Activated CD4-positive, alpha-beta T cell treated with anti-CD3 and anti-CD28 coated beads for 36 hours (primary cell): ENCODE measurements at regions not wholly inside any gene's neighbourhood (a gene's known extent, or its start where the extent isn't known, plus 50 kb on each side); places are given as distances from the start of the nearest gene placed in this dataset.
"Not testable (repeated sequence)": the region's sequence is repeated elsewhere in the genome, so short reads cannot be mapped to it uniquely, and the experiment has no call there.

ENCODE experiments used
- ATAC-seq: fragments of 200-7000 bp; cut with Tn5 transposase; one replicate; pipeline ENCODE4 v1.10.0; 2021; ENCODE audit warnings: mild to moderate bottlenecking, moderate library complexity
- CTCF ChIA-PET: fragments of 350-600 bp; sonication (Branson Sonifier 250); formaldehyde crosslinking; loops from one replicate; lab custom pipeline; 2021; ENCODE audit warnings: antibody characterized with exemption; lab: Charles Lee
- POLR2A ChIA-PET: fragments of 350-600 bp; sonication (Branson Sonifier 250); formaldehyde crosslinking; loops from one replicate; lab custom pipeline; 2021; ENCODE audit warnings: antibody characterized with exemption, inconsistent platforms; lab: Charles Lee
- DNase-seq: peaks from one replicate; pipeline ENCODE4 v3.0.0-alpha.2; 2020
- H3K27ac Mint-ChIP-seq: one replicate; pipeline ENCODE4 v1.8.0; 2021; ENCODE audit warnings: mixed read lengths
- H3K27me3 Mint-ChIP-seq: one replicate; pipeline ENCODE4 v1.8.0; 2021; ENCODE audit warnings: mixed read lengths
- H3K36me3 Mint-ChIP-seq: one replicate; pipeline ENCODE4 v1.8.0; 2021; ENCODE audit warnings: low read depth, mixed read lengths
- H3K4me1 Mint-ChIP-seq: one replicate; pipeline ENCODE4 v1.8.0; 2021; ENCODE audit warnings: mixed read lengths
- H3K4me3 Mint-ChIP-seq: one replicate; pipeline ENCODE4 v1.8.0; 2021; ENCODE audit warnings: mild to moderate bottlenecking, moderate library complexity, mixed read lengths
- H3K9me3 Mint-ChIP-seq: one replicate; pipeline ENCODE4 v1.8.0; 2021; ENCODE audit warnings: low read depth, mixed read lengths
- intact Hi-C, 2 experiments: fragments of 100-400 bp; cut with DNase I in 1 of 2; cut with micrococcal nuclease in 1 of 2; formaldehyde crosslinking; loops; one replicate each; pipeline versions ENCODE4 v1.14.2 to v1.15.1; 2022 to 2024; cut with DNase I, micrococcal nuclease

DNA sequence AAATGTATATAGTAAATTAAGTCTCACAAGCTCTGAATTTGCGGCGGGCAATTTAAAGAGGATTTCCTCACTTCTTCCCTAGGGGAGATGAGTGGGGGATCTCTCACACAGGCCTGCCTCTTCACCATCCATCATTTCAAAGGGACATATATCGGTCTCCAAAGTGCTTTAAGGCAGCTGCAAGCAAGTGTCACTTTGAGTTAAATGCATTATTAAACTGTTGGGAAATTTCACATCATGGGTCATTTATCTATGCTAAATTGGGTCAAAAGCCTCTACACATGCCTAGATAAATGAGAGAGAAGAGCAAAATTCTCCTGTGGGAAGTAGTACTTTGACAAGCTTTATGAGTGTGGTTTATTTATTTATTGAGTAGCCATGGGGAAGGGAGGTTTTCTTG lies 1106.1 kb upstream of the GOT2 start:
- H3K27ac Mint-ChIP-seq, result no peak overlapping the region
- intact Hi-C loops, result no loop called here
- DNase-seq (no peak), ATAC-seq (no peak)
- peaks cover 28% of the 10 kb centered on the region for H3K9me3 Mint-ChIP-seq
- ChIA-PET POLR2A (no interaction called here), CTCF (no interaction called here)
- H3K36me3 Mint-ChIP-seq, result no peaks in the 10 kb centered on the region
- no peak overlapping the region for H3K4me3 Mint-ChIP-seq
- no peaks in the 10 kb centered on the region for H3K27me3 Mint-ChIP-seq
- H3K4me1 Mint-ChIP-seq, result no peaks in the 10 kb centered on the region

GRCh38 chr16:59826767-59827166 lies 1092.7 kb upstream of the GOT2 start:
- Mint-ChIP-seq H3K4me3 (no peak overlapping the region), H3K27ac (no peak overlapping the region), H3K4me1 (no peaks in the 10 kb centered on the region), H3K27me3 (no peaks in the 10 kb centered on the region), H3K36me3 (no peaks in the 10 kb centered on the region), H3K9me3 (no peaks in the 10 kb centered on the region)
- CTCF ChIA-PET, result no interaction called here
- POLR2A ChIA-PET, result no interaction called here
- DNase-seq, result no peak
- intact Hi-C loops, result no loop called here
- ATAC-seq, result no peak

DNA sequence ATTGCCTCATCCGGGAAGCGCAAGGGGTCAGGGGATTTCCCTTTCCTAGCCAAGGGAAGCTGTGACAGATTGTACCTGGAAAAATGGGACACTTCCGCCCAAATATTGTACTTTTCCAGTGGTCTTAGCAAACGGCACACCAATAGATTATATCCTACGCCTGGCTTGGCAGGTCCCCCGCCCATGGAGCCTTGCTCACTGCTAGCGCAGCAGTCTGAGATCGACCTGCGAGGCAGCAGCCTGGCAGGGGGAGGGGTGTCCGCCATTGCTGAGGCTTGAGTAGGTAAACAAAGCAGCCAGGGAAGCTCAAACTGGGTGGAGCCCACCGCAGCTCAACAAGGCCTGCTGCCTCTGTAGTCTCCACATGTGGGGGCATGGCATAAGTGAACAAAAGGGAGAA lies 1075.4 kb upstream of the GOT2 start:
- H3K4me3 Mint-ChIP-seq, POLR2A ChIA-PET, H3K27me3 Mint-ChIP-seq, DNase-seq, H3K4me1 Mint-ChIP-seq, ATAC-seq, intact Hi-C loops, H3K27ac Mint-ChIP-seq, H3K36me3 Mint-ChIP-seq: not testable (repeated sequence)
- H3K9me3 Mint-ChIP-seq, result peaks cover 19% of the 10 kb centered on the region
- CTCF ChIA-PET, result interaction anchor here (0.7 kb wide), 1 partner anchor 174 kb away, joined by 3 read pairs; no protein-coding TSS in a partner anchor

DNA sequence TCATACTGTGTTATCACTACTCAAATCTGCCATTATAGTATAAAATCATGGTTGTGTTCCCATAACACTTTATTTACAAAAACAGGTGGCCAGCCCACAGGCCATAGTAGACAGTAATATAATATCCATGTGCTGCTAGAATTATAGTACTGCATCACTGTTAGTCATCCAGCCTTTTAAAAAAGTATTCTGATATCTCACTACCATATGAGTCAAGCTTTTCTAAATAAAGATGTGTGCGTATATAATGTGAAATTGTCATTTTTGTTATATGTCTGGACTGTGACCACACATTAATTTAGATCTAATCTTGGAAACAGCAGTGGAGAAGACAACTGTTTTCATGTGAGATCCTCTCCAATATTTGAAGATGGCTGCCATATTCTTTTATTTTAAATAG lies 1049.1 kb upstream of the GOT2 start:
- ChIA-PET POLR2A (no interaction called here), CTCF (no interaction called here)
- no peak for ATAC-seq
- DNase-seq, result no peak
- no peaks in the 10 kb centered on the region for H3K27me3 Mint-ChIP-seq
- H3K4me1 Mint-ChIP-seq, result no peaks in the 10 kb centered on the region
- H3K36me3 Mint-ChIP-seq, result no peaks in the 10 kb centered on the region
- H3K9me3 Mint-ChIP-seq, result peaks cover 19% of the 10 kb centered on the region
- intact Hi-C loops, result no loop called here
- no peak overlapping the region for H3K27ac Mint-ChIP-seq
- H3K4me3 Mint-ChIP-seq, result no peak overlapping the region

DNA sequence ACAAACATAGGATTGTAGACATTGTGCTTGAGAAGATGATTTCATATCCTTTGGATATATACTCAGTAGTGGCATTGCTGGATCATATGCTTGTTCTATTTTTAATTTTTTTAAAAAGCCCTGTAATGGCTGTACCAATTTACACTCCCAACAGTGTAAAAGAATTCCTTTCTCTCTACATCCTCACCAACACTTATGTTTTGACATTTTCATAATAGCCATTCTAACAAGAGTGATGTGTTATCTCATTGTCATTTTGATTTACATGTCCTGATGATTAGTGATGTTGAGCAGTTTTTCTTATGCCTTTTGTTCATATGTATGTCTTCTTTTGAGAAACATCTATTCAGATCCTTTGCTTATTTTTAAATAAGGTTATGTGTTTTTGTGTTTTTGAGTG lies 1039.2 kb upstream of the GOT2 start:
- ChIA-PET POLR2A (no interaction called here), CTCF (no interaction called here)
- Mint-ChIP-seq H3K4me3 (no peak overlapping the region), H3K27me3 (no peaks in the 10 kb centered on the region), H3K9me3 (peaks cover 2% of the 10 kb centered on the region), H3K36me3 (no peaks in the 10 kb centered on the region), H3K4me1 (no peaks in the 10 kb centered on the region), H3K27ac (no peak overlapping the region)
- ATAC-seq (no peak), DNase-seq (no peak)
- intact Hi-C loops, result no loop called here

- CTCF ChIA-PET, result no interaction called here
- H3K27ac Mint-ChIP-seq, result no peak overlapping the region
- no peak overlapping the region for H3K4me3 Mint-ChIP-seq
- no peaks in the 10 kb centered on the region for H3K4me1 Mint-ChIP-seq
- no peak for DNase-seq
- peaks cover 25% of the 10 kb centered on the region for H3K9me3 Mint-ChIP-seq
- no peaks in the 10 kb centered on the region for H3K36me3 Mint-ChIP-seq
- POLR2A ChIA-PET, result no interaction called here
- ATAC-seq, result no peak
- no peaks in the 10 kb centered on the region for H3K27me3 Mint-ChIP-seq
- intact Hi-C loops, result no loop called here
These were observed 1025.2 kb upstream of the GOT2 start for GRCh38 chr16:59759296-59759695.

GRCh38 chr16:59758848-59759247 lies 1024.7 kb upstream of the GOT2 start:
- H3K9me3 Mint-ChIP-seq, result peaks cover 27% of the 10 kb centered on the region
- intact Hi-C loops, result no loop called here
- ChIA-PET POLR2A (no interaction called here), CTCF (no interaction called here)
- H3K4me3 Mint-ChIP-seq, result no peak overlapping the region
- no peaks in the 10 kb centered on the region for H3K27me3 Mint-ChIP-seq
- H3K27ac Mint-ChIP-seq, result no peak overlapping the region
- H3K4me1 Mint-ChIP-seq, result no peaks in the 10 kb centered on the region
- no peak for ATAC-seq
- H3K36me3 Mint-ChIP-seq, result no peaks in the 10 kb centered on the region
- DNase-seq, result no peak

DNA sequence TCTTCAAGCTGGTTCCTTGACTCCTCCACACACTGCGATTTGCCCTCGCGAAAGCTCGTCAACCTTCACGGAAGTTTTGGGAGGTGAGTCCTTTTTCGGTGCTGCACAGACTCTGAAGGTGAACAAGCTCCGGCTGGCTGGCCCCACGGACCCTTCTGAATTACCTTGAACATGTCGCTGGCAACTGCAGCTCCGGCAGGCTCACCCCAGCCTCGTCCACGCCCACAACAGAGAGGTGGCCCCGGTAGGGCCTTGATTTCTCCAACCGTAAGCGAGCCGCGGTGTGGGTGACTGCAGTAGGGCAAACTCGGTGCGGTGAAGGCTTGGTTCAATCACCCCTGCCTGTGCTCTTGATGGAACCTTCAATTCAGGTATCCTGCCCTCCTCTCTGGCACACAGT lies 1020.7 kb upstream of the GOT2 start:
- no peak for DNase-seq
- ChIA-PET POLR2A (no interaction called here), CTCF (no interaction called here)
- H3K27me3 Mint-ChIP-seq, result no peaks in the 10 kb centered on the region
- H3K27ac Mint-ChIP-seq, result no peak overlapping the region
- no peaks in the 10 kb centered on the region for H3K4me1 Mint-ChIP-seq
- no peaks in the 10 kb centered on the region for H3K36me3 Mint-ChIP-seq
- H3K4me3 Mint-ChIP-seq, result no peak overlapping the region
- intact Hi-C loops, result no loop called here
- ATAC-seq, result no peak
- peaks cover 20% of the 10 kb centered on the region for H3K9me3 Mint-ChIP-seq

- DNase-seq (no peak), ATAC-seq (no peak)
- Mint-ChIP-seq H3K9me3 (peaks cover 8% of the 10 kb centered on the region), H3K4me1 (no peaks in the 10 kb centered on the region), H3K27me3 (no peaks in the 10 kb centered on the region), H3K36me3 (no peaks in the 10 kb centered on the region), H3K27ac (no peak overlapping the region), H3K4me3 (no peak overlapping the region)
- ChIA-PET POLR2A (no interaction called here), CTCF (no interaction called here)
- intact Hi-C loops, result no loop called here
These were observed 1015.7 kb upstream of the GOT2 start for GRCh38 chr16:59749662-59750336.

GRCh38 chr16:59748531-59748930 lies 1014.4 kb upstream of the GOT2 start:
- no peak for DNase-seq
- Mint-ChIP-seq H3K36me3 (no peaks in the 10 kb centered on the region), H3K4me1 (no peaks in the 10 kb centered on the region), H3K27ac (no peak overlapping the region), H3K27me3 (no peaks in the 10 kb centered on the region), H3K4me3 (no peak overlapping the region), H3K9me3 (peaks cover 3% of the 10 kb centered on the region)
- ChIA-PET CTCF (no interaction called here), POLR2A (no interaction called here)
- intact Hi-C loops, result no loop called here
- ATAC-seq, result no peak

- ATAC-seq, result no peak
- intact Hi-C loops, result no loop called here
- ChIA-PET CTCF (no interaction called here), POLR2A (no interaction called here)
- no peak overlapping the region for H3K4me3 Mint-ChIP-seq
- no peak overlapping the region for H3K27ac Mint-ChIP-seq
- H3K36me3 Mint-ChIP-seq, result no peaks in the 10 kb centered on the region
- H3K9me3 Mint-ChIP-seq, result peaks cover 9% of the 10 kb centered on the region
- DNase-seq, result no peak
- no peaks in the 10 kb centered on the region for H3K27me3 Mint-ChIP-seq
- H3K4me1 Mint-ChIP-seq, result no peaks in the 10 kb centered on the region
These were observed 1009.4 kb upstream of the GOT2 start for GRCh38 chr16:59743504-59743903.

GRCh38 chr16:59740858-59741257 lies 1006.7 kb upstream of the GOT2 start:
- H3K9me3 Mint-ChIP-seq, result peaks cover 10% of the 10 kb centered on the region
- intact Hi-C loops, result no loop called here

GRCh38 chr16:59737274-59737673 lies 1003.2 kb upstream of the GOT2 start:
- Mint-ChIP-seq H3K27ac (no peak overlapping the region), H3K36me3 (no peaks in the 10 kb centered on the region), H3K4me1 (no peaks in the 10 kb centered on the region), H3K27me3 (no peaks in the 10 kb centered on the region), H3K9me3 (peaks cover 13% of the 10 kb centered on the region), H3K4me3 (no peak overlapping the region)
- POLR2A ChIA-PET, result no interaction called here
- CTCF ChIA-PET, result no interaction called here
- intact Hi-C loops, result no loop called here
- no peak for DNase-seq
- no peak for ATAC-seq

More at GRCh38 chr16:59740858-59741257, 1006.7 kb upstream of the GOT2 start:
- POLR2A ChIA-PET, result no interaction called here
- Mint-ChIP-seq H3K27me3 (no peaks in the 10 kb centered on the region), H3K4me1 (no peaks in the 10 kb centered on the region), H3K36me3 (no peaks in the 10 kb centered on the region), H3K4me3 (no peak overlapping the region), H3K27ac (no peak overlapping the region)
- DNase-seq, result no peak
- no peak for ATAC-seq
- CTCF ChIA-PET, result no interaction called here
